BE2C (cell line): ENCODE measurements at regions not wholly inside any gene's neighbourhood (a gene's known extent, or its start where the extent isn't known, plus 50 kb on each side); places are given as distances from the start of the nearest gene placed in this dataset.
"Not testable (repeated sequence)": the region's sequence is repeated elsewhere in the genome, so short reads cannot be mapped to it uniquely, and the experiment has no call there.

Experiments used
- DNase-seq: peaks from one replicate; pipeline ENCODE4 v3.0.0-alpha.2; 2020
- H3K27me3 ChIP-seq: fragments of 250-450 bp; sonication (Bioruptor Pico); 2 replicates; pipeline ENCODE4 v1.5.1; 2020; ENCODE audit warnings: mild to moderate bottlenecking
- H3K36me3 ChIP-seq: fragments of 250-450 bp; sonication (Bioruptor Pico); 2 replicates; pipeline ENCODE4 v1.5.1; 2020; ENCODE audit warnings: mild to moderate bottlenecking
- H3K4me1 ChIP-seq: fragments of 250-450 bp; sonication (Bioruptor Pico); 2 replicates; pipeline ENCODE4 v1.5.1; 2020
- H3K4me3 ChIP-seq: 2 replicates; pipeline ENCODE4 v1.5.1; 2011; ENCODE audit warnings: low read depth, low read length
- H3K9me3 ChIP-seq: fragments of 250-450 bp; sonication (Bioruptor Pico); 2 replicates; pipeline ENCODE4 v1.5.1; 2020
- CTCF ChIP-seq: IDR thresholded peaks from 2 replicates; pipeline ENCODE4 v1.5.1; 2012; ENCODE audit warnings: mild to moderate bottlenecking, low read depth, low read length

- Histone ChIP-seq H3K4me3 (no peak overlapping the region), H3K27me3 (no peaks in the 10 kb centered on the region), H3K36me3 (no peaks in the 10 kb centered on the region), H3K4me1 (no peaks in the 10 kb centered on the region), H3K9me3 (no peaks in the 10 kb centered on the region)
- peak; percentile 6 for DNase-seq
- peak; percentile 48 for TF ChIP-seq CTCF
Measured at GRCh38 chrX:65451663-65452062, 82.9 kb downstream of the LAS1L start.

GRCh38 chrX:65420154-65420553 lies 114.4 kb downstream of the LAS1L start:
- Histone ChIP-seq H3K27me3 (no peaks in the 10 kb centered on the region), H3K9me3 (no peaks in the 10 kb centered on the region), H3K36me3 (no peaks in the 10 kb centered on the region), H3K4me3 (no peak overlapping the region), H3K4me1 (no peaks in the 10 kb centered on the region)
- DNase-seq: no peak
- TF ChIP-seq CTCF: no peak

GRCh38 chrX:65407662-65408061 lies 126.9 kb downstream of the LAS1L start:
- not testable (repeated sequence) for H3K4me3 ChIP-seq, DNase-seq, H3K36me3 ChIP-seq, H3K4me1 ChIP-seq, H3K27me3 ChIP-seq, H3K9me3 ChIP-seq

GRCh38 chrX:65407157-65407626 lies 127.4 kb downstream of the LAS1L start:
- no peaks in the 10 kb centered on the region for H3K9me3 ChIP-seq
- no peak for DNase-seq
- H3K27me3 ChIP-seq: no peaks in the 10 kb centered on the region
- no peak for TF ChIP-seq CTCF
- no peak overlapping the region for H3K4me3 ChIP-seq
- H3K36me3 ChIP-seq: no peaks in the 10 kb centered on the region
- H3K4me1 ChIP-seq: no peaks in the 10 kb centered on the region

- no peaks in the 10 kb centered on the region for H3K9me3 ChIP-seq
- TF ChIP-seq CTCF: no peak
- H3K4me3 ChIP-seq: no peak overlapping the region
- no peaks in the 10 kb centered on the region for H3K4me1 ChIP-seq
- no peaks in the 10 kb centered on the region for H3K36me3 ChIP-seq
- DNase-seq: no peak
- no peaks in the 10 kb centered on the region for H3K27me3 ChIP-seq
Measured at GRCh38 chrX:65406532-65406931, 128.1 kb downstream of the LAS1L start.

GRCh38 chrX:65392284-65392683 lies 142.3 kb downstream of the LAS1L start:
- no peaks in the 10 kb centered on the region for H3K9me3 ChIP-seq
- TF ChIP-seq CTCF: no peak
- H3K4me3 ChIP-seq: no peak overlapping the region
- H3K36me3 ChIP-seq: no peaks in the 10 kb centered on the region
- DNase-seq: no peak
- no peaks in the 10 kb centered on the region for H3K27me3 ChIP-seq
- no peaks in the 10 kb centered on the region for H3K4me1 ChIP-seq

- not testable (repeated sequence) for H3K4me3 ChIP-seq, DNase-seq, H3K36me3 ChIP-seq, H3K9me3 ChIP-seq, H3K27me3 ChIP-seq, H3K4me1 ChIP-seq
Measured at GRCh38 chrX:65389120-65389519, 145.5 kb downstream of the LAS1L start.
